ENCODE measurements at regions not wholly inside any gene's neighbourhood (a gene's known extent, or its start where the extent isn't known, plus 50 kb on each side); places are given as distances from the start of the nearest gene placed in this dataset.

DNA sequence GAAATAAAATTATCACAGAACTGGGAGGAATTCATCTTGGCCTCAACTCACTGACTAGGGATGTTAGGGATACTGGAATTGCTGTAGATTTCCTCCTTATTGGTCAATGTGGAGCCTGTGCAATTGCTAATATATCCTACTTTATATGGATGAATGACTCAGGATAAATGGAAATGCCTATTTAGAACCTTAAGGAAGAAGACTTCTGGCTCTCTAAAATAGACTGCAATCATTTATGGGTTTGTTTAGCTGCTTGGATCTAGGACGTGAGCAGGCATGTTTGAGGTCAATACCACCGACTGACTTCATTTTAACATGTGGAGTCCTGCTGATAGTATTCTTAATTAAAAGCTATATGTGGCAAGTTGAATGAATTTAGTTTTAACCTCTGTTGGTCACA, 1040.1 kb upstream of the LRRN3 start:
- DNase-seq (ENCODE audit: low read depth) = no peak

DNA sequence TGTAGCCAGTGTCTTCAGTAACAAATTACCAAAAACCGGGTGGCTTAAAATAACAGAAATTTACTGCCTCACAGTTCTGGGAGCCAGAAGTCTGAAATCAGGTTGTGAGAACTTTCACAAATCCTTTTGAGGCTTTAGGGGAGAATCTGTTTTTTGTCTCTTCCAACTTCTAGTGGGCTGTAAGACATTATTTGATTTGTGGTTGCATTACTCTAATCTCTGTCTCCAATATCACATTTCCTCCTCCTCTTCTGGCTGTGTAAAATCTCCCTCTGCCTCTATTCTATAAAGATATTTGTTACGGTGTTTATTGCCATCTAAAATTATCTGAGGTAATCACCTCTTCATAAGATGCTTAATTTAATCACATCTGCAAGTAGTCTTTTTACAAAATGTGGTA, 1039.6 kb upstream of the LRRN3 start:
- DNase-seq (ENCODE audit: low read depth) = no peak

DNA sequence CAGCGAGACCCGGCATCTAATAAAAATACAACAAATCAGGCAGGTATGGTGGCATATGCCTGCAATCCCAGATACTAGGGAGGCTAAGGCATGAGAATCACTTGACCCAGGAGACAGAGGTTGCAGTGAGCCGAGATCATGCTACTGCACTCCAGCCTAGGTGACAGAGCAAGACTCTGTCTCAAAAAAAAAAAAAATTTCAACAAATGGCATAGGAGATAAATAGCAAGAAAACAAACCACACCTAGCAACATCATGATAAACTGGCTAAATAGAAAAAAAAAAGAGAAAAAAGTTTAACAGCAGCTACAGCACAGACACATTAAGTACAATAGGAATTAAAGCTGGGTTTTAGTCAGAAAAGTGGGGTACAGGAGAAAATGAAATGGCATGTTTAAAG, 1034.6 kb upstream of the LRRN3 start:
- no peak for DNase-seq (ENCODE audit: low read depth)

DNA sequence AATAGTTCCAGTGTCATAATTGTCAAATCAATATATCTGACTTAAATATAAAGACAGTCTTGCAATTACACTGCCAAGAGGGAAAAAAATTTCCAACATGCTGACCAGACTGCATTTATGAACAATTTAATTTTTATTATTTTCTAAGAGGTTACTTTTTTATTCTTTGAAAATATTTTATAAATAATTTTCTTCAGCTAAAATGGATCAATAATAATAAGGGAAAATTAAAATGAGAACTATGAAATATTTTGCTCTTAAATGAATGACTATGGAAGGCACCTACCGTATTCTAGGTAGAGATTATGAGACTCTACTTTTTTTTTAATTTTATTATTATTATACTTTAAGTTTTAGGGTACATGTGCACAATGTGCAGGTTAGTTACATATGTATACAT, 1032.5 kb upstream of the LRRN3 start:
- no peak for DNase-seq (ENCODE audit: low read depth)

DNA sequence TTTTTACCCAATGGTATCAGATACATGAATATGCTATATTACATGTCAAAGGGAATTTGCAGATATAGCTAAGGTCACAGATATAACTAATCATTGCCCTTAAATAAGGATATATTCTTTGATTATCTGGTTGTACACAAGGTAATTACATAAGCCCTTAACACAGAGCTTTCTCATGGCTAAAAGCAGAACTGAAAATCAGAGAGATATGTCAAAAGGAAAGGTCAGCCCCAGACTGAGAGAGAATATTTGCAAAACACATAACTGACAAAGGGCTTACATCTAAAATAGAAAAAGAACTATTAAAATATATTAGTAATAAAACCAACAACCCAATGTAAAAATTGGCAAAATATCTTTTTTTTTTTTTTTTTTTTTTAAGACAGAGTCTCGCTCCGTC, 1029.5 kb upstream of the LRRN3 start:
- DNase-seq (ENCODE audit: low read depth) = no peak

DNA sequence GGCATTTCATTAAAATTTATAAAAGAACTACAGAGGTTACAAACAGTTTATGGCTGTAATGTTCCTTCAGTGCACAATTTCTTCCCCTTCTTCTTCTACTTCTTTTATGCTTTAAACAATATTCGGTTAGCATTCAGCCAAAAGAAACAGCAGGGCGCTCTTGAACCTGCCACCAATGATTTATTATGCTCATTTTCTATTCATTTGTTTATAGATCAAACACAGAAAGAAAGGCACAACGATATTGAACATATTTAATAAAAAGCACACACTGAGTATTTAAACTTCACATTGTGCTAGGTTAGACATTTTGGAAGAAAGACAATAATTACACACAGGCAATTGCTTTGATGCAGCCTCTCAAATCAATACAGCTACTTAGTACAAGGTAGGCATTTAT, 1025.8 kb upstream of the LRRN3 start:
- no peak for DNase-seq (ENCODE audit: low read depth)

DNA sequence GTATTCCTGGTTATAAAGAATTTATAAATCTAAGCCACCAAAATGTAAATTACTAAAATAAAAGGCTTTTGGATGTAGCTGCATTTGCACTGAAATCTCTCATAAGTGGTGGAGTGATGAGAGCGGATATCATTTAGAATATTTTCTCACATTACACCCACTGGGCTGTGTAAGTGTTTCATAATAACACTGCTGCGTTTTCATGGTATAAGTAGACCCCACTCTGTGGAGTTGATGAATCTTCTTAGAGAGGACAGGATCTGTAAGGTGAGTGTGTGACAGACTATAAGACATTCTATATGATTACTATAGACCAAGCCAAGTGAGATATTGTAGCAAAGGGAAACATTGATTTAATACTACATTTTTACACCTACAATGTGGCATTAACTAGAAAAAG, 1024.1 kb upstream of the LRRN3 start:
- no peak for DNase-seq (ENCODE audit: low read depth)

DNA sequence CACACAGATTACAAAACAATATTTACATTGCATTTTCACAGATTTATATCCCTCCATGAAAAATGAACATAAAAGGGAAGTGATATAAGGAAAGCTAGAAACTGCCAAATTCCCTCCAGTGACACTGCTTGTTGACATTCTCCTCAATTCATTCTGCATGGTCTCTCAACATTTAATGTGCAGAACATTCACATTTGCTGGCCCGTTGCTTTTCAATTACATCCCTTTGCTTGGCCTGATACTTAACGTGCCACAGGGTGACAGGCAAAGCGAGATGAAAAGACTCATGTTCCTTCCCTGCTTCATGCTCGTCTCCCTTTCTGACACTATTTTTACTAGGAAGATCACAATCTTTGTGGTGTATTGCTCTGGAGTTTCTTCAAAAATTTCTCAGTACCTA, 1019.7 kb upstream of the LRRN3 start:
- no peak for DNase-seq (ENCODE audit: low read depth)

DNA sequence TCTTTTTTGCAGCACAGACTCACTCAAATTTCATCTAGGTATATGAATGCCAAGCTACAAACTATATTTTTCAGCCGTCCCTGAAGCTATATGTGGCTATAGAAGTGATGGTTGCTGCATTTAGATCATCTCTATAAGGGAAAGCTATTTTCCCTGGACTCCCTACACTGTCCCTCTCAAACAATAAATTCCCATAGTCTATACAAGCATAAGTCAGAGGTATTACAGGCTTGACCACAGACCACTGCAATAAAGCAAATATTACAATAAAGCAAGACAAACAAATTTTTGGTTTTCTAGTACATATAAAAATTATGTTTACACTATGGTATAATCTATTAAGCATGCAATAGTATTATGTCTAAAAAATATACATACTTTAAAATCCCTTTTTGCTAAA, 1015.5 kb upstream of the LRRN3 start:
- no peak for DNase-seq (ENCODE audit: low read depth)

DNA sequence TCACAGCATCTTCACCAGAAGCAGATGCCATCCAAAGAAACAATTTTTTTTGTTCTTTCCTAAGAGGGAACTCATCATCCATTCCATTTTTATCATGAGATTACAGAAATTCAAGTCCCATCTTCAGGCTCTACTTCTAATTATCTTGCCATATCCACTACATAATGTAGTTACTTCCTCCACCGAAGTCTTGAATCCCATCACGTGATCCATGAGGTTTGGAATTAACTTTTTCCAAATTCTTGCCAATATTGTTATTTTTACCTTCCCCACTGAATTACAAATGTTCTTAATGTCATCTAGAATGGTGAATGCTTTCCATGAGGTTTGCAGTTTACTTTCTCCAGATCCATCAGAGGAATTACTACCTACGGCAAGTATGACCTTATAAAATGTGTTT, 1014.7 kb upstream of the LRRN3 start:
- no peak for DNase-seq (ENCODE audit: low read depth)

DNA sequence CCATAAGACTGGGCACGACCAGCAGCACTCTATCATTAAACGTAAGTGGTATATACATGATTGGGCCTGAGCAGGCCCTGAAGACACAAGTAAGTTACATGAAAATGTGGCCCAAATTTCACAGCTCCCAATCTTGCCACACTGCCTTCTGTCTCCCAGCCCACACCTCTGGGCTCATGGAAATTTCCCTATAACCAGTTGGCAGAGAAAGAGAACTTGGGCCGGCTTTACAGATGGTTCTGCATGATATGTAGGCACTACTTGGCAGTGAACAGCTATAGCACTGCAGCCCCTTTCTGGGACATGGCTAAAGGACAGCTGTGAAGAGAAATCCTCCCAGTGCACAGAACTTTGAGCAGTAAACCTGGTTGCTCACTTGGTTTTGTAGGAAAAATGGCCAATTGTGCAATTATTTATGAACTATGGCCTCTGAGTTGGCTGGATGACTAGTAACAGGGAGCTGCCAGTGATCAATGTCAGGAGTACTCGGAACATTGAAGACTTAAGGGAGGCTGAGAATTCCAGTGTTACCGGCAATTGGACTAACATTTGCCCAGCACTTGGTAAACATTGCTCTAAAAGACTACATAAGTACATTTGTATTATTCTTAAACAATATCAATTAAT, 1006.6 kb upstream of the LRRN3 start:
- DNase-seq (ENCODE audit: low read depth) = no peak

DNA sequence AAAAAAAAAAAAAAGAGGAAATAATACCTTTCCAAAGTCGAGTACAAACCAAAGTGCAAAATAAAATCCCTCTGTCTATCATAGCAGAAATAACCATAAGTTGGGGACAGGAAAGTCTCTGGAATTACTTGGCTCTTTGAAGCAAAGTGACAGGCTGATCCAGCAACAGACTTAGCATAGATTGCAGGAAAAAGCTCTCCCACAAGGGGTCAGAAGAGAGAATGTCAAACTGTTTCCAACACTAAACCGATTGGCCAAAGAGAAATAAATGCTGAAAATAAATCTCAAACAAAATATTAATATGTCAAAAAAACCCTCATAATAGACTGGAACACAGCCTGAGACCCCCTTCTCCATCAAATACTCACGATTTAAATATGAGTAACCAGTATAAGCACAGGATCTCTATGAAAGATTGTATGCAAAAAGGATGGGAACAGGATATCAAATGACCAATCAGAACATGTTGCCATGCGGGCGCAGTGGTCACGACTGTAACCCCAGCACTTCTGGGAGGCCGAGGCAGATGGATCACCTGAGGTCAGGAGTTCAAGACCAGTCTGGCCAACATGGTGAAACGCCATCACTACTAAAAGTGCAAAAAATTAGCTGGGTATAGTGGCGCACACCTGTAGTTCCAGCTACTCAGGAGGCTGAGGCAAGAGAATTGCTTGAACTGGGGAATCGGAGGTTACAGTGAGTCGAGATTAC, 1000.7 kb upstream of the LRRN3 start:
- DNase-seq (ENCODE audit: low read depth) = no peak

DNA sequence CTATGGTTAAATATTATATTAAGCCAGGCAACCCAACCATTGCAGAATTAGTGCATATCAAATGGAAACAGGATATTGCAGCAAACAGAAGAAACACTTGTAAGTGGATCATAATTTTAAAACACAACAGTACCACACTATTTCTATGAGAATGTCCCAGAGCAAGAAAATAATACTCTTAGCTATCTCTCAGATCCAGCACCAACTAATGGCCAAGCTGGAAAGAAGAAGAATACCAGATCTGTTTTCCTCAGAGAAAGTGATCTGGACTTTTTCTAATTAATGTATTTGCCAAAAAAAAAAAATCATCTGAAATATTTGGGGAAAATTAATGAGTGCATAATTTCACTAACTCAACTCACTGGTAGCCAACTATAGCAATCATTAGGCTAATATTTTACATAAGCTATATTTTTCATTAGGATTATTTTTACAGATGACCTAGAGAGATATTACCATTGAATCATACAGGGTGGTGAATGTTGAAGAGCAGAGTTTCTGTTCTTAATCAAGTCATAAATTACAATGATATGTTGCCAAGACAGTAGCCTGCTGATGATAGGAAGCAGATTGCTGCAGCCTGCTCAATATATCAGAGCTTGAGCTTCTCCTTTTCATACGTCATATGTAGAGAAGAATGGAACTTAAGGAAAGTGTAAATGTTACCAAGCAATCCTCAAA, 995.4 kb upstream of the LRRN3 start:
- no peak for DNase-seq (ENCODE audit: low read depth)

DNA sequence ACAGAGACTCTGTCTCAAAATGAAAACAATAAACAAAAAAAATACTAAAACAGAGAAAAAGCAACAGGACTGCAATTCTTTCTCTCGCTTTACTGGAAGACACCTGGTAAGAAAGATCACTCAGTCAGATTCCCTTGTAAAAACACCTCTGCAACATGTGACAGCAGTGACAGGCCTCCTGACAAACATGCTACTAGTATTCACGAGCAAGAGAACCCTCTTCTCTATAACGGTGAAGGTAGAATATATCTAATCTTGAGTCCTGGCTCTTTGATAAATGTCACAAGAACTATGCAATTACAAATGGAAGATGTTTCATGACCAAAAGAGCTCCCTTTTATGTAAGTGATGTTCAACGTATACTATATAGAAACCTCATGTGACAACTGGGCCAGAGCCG, 986.7 kb upstream of the LRRN3 start:
- DNase-seq (ENCODE audit: low read depth) = no peak

DNA sequence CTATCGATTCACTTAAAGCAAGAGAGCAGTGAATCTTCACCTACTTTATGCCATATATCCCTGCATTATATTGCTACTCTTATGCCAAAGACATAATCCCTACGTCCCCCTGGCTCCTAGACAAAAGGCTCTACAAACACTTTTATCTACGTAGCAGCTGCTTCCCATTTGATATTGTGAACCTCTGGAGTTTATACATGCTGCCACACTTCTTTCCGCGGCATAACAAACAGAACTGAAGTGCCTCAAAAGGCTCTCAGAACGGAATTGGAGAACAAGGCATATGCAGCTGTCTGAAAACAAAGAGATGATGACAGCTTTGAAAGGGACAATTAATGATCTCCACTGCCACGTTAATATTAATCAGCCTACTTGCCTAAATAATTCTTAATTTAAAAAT, 985.6 kb upstream of the LRRN3 start:
- DNase-seq (ENCODE audit: low read depth) = no peak

DNA sequence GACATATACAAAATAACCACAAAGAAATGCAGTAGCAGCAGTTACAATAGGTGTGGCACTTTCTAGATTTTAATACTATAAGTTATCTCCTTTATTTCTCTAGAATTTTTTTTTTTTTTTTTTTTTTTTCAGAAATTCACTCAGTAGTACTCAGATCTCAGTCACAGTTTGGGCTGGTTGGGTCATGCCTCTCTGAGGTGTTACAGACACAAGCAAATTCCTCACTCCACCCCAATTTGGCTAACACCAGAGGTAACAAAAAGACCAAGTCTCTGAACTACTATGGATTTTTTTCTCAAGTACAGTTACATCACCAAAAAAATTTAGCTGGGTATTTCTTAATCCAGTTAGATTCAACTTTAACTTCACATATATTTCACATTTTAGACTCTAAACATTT, 985.1 kb upstream of the LRRN3 start:
- DNase-seq (ENCODE audit: low read depth) = no peak

DNA sequence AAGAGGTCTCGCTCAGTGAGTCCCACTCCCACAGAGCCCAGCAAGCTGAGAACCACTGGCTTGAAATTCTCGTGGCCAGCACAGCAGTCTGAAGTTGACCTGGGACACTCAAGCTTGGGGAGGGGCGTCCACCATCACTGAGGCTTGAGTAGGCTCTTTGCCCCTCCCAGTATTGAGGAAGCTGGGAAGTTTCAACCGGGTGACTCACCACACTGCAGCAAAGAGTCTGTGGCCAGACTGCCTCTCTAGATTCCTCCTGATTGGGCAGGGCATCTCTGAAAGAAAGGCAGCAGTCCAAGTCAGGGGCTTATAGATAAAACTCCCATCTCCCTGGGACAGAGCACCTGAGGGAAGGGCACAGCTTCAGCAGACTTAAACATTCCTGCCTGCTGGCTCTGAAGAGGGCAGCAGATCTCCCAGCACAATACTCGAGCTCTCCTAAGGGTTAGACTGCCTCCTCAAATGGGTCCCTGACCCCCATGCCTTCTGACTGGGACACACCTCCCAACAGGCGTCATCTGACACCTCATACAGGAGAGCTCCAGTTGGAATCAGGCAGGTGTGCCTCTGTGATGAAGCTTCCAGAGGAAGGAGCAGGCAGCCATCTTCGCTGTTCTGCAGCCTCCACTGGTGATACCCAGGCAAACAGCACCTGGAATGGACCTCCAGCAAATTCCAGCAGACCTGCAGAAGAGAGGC, 970.9 kb upstream of the LRRN3 start:
- no peak for DNase-seq (ENCODE audit: low read depth)

DNA sequence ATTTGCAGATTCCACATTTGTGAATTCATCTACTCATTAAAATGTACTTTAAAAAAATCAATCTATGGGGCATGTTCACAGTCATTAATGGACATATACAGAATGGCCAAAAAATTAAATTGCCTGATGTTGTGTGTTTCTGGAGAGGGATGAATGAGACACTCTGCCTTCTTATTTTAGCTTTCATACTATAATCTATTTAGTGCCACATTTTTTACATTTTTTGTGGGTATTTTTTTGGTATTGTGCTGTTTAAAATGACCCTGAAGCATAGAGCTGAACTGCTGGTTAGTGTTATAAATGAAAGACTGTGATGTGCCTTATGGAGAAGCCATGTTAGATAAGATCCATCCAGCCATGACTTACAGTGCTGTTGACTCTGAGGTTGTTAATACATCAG, 961.8 kb upstream of the LRRN3 start:
- no peak for DNase-seq (ENCODE audit: low read depth)

DNA sequence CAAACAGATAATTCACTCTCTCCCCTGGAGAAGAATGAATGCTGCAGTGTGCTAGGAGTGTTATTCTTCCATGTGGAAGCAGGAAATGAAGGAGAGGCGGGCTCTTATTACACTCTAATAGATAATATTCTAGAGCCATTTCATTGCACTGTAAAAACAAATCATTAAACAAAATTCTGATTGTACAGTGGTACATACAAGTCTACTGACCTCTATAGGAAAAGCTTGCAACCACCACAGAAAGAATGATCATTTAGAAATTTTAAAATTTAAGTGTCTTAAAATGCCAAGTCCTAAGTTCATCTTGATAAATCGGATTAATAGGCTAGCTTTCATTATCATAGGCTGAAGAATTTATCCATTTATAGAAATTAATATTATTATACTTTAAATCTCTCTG, 960.3 kb upstream of the LRRN3 start:
- no peak for DNase-seq (ENCODE audit: low read depth)

DNA sequence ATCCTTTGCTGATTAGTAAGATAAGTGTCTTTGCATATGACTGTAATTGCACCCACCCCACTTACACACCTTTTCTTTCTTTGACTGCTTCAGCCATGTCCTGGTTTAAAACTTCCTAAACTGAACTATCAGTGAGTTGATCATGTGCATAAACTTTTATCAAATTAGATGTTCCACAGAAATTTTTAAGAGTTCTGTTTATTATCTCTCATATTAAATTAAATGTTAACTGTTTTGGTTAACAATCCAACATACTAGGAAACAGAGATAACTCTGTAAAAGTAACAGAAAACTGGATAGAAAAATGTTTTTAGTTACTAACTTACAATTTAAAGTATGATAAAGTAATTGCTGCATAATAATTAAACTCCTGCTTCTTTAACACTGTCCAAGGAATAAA, 959.6 kb upstream of the LRRN3 start:
- no peak for DNase-seq (ENCODE audit: low read depth)

DNA sequence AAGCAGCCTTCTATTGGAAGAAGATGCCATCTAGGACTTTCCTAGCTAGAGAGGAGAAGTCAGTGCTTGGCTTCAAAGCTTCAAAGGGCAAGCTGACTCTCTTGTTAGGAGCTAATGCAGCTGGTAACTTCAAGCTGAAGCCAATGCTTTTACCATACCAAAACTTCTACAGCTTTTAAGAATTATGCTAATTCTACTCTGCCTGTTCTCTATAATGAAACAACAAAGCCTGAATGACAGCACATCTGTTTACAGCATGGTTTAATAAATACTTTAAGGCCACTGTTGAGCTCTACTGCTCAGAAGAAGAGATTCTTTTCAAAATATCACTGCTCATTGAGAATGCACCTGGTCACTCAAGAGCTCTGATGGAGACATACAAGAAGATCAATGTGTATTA, 951.9 kb upstream of the LRRN3 start:
- no peak for DNase-seq (ENCODE audit: low read depth)

DNA sequence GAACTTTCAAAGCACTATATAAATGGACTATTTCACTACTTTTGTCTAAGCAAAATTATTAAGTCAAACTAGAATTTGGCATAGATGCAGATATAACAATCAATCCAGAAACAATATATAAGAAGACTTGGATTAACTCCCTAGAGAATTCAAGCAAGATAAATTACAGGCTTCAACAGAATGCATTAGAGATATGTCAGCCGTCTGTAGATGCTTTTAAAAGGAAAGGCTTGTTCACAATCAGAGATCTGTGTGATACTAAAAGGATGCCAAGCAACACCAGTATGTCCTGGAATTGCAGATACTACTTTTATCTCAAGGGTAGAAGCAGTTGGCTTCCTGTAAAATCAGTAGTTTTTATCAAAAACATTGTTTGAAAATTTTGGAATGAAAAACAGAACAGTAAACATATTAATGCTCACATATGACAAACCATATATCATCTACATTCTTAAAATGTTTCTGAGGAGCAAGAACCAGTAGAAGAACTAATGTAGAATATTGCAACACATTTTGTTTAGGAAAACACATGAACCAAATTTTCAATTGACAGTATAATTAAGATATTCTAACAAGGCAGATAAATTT, 947.9 kb upstream of the LRRN3 start:
- no peak for DNase-seq (ENCODE audit: low read depth)

DNA sequence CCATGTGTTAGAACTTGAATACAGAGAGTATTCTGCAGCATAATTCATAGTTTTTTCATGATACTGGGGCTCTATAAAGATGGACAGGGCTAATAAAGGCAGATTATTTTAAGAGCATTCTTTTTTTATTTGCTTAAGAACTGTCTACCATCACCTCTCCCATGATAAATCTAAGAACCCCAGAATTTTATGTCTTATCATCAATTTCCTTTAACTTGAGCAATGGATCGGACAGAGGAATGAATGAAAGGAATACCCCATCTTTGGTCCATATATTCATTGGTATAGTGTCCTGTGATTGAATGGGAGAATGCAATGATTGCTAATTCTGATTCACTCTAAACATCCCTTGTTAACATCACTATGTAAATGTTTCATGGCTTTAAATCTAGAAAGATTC, 946.3 kb upstream of the LRRN3 start:
- DNase-seq (ENCODE audit: low read depth) = no peak
